Activated T-cell treated with anti-CD3 and anti-CD28 coated beads, Interleukin-2, amount 50 U/mL, for 72 hours (primary cell): ENCODE measurements at regions not wholly inside any gene's neighbourhood (a gene's known extent, or its start where the extent isn't known, plus 50 kb on each side); places are given as distances from the start of the nearest gene placed in this dataset.
"Not testable (repeated sequence)": the region's sequence is repeated elsewhere in the genome, so short reads cannot be mapped to it uniquely, and the experiment has no call there.

Source experiments
- ATAC-seq, 2 donors: fragments of 150-1000 bp; cut with Tn5 transposase; replicated peaks in 1 of 2; 2 replicates each; pipeline ENCODE4 v1.10.0; 2021; ENCODE audit warnings: moderate library complexity in 2 of 2, mild to moderate bottlenecking in 1 of 2
- DNase-seq, 2 donors: peaks; one replicate each; pipeline ENCODE4 v3.0.0; 2021 to 2022; ENCODE audit warnings: mixed read lengths in 1 of 2
- H3K27ac Mint-ChIP-seq: one replicate; pipeline ENCODE4 v1.8.0; 2022; ENCODE audit warnings: mild to moderate bottlenecking, moderate library complexity, mixed read lengths
- H3K27me3 Mint-ChIP-seq: one replicate; pipeline ENCODE4 v1.8.0; 2022; ENCODE audit warnings: low read depth, mixed read lengths
- H3K36me3 Mint-ChIP-seq, 2 donors: one replicate each; pipeline ENCODE4 v1.8.0; 2022; ENCODE audit warnings: mixed read lengths in 2 of 2, mild to moderate bottlenecking in 1 of 2; ENCODE audit not compliant: insufficient read depth in 2 of 2
- H3K4me1 Mint-ChIP-seq: one replicate; pipeline ENCODE4 v1.8.0; 2022; ENCODE audit warnings: low read depth, mixed read lengths
- H3K4me3 Mint-ChIP-seq, 2 donors: one replicate each; pipeline ENCODE4 v1.8.0; 2022; ENCODE audit warnings: mild to moderate bottlenecking in 2 of 2, mixed read lengths in 2 of 2, moderate library complexity in 2 of 2
- H3K9me3 Mint-ChIP-seq, 2 donors: one replicate each; pipeline ENCODE4 v1.8.0; 2022; ENCODE audit warnings: mixed read lengths in 2 of 2

DNA sequence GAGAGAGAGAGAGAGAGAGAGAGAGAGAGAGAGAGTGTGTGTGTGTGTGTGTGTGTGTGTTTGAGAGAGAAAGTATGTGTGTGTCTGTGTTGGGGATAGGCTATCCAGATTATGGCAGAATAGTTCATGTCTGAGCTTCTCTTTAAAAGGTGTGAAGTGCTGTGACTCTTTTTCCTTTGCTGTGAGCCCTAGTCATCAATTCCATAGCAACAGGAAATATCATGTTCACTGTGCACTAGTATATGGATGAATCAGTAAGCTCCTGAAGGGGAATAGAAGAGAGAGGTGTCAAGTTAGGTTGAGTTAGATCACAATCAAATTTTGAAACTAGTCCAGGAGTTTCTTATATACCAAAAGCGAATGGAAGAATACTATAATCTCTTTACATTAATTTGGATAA, 318.7 kb downstream of the RFPL4B start:
- Mint-ChIP-seq H3K27ac (no peak overlapping the region), H3K4me3 (no peak overlapping the region), H3K9me3 (no peaks in the 10 kb centered on the region), H3K36me3 (no peaks in the 10 kb centered on the region), H3K4me1 (no peaks in the 10 kb centered on the region), H3K27me3 (no peaks in the 10 kb centered on the region)
- ATAC-seq (no peak), DNase-seq (no peak)

DNA sequence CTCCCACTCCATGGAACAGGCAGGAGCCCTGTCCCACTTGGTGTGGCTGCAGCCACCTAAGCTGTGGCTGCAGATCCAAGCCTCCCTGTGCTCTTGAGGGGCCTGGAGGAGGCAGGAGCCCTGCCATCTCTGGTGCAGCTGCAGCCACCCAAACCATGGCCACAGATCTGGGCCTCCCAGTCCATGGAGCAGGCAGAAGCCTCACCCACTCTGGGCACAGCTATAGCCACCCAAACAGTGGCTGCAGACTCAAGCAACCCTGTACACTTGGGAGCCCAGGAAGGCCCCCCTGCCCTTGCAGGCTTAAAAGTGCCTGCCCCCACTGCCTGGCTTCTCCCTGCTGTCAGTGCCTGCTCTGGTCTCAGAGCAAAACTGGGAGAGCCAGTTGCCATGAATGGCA, 320.3 kb downstream of the RFPL4B start:
- Mint-ChIP-seq H3K4me1 (no peaks in the 10 kb centered on the region), H3K27ac (no peak overlapping the region), H3K9me3 (peaks cover 0 to 2% of the 10 kb centered on the region in 2 donors), H3K36me3 (no peaks in the 10 kb centered on the region), H3K27me3 (no peaks in the 10 kb centered on the region), H3K4me3 (no peak overlapping the region)
- ATAC-seq = no peak
- DNase-seq = no peak

- no peaks in the 10 kb centered on the region for H3K27me3 Mint-ChIP-seq
- DNase-seq = no peak
- no peak overlapping the region for H3K27ac Mint-ChIP-seq
- no peak for ATAC-seq
- no peaks in the 10 kb centered on the region for H3K36me3 Mint-ChIP-seq
- H3K4me1 Mint-ChIP-seq = no peaks in the 10 kb centered on the region
- peaks cover 0 to 1% of the 10 kb centered on the region in 2 donors for H3K9me3 Mint-ChIP-seq
- H3K4me3 Mint-ChIP-seq = no peak overlapping the region
These were observed 333.0 kb downstream of the RFPL4B start for GRCh38 chr6:112680091-112680490.

- Mint-ChIP-seq H3K27me3 (no peaks in the 10 kb centered on the region), H3K9me3 (no peaks in the 10 kb centered on the region), H3K36me3 (no peaks in the 10 kb centered on the region), H3K4me3 (no peak overlapping the region), H3K27ac (no peak overlapping the region), H3K4me1 (no peaks in the 10 kb centered on the region)
- no peak for DNase-seq
- ATAC-seq = no peak
These were observed 334.9 kb downstream of the RFPL4B start for GRCh38 chr6:112682071-112682470.

- ATAC-seq (no peak), DNase-seq (no peak)
- Mint-ChIP-seq H3K36me3 (no peaks in the 10 kb centered on the region), H3K27me3 (no peaks in the 10 kb centered on the region), H3K9me3 (no peaks in the 10 kb centered on the region), H3K4me1 (no peaks in the 10 kb centered on the region), H3K4me3 (no peak overlapping the region), H3K27ac (no peak overlapping the region)
These were observed 336.0 kb downstream of the RFPL4B start for GRCh38 chr6:112683106-112683505.

DNA sequence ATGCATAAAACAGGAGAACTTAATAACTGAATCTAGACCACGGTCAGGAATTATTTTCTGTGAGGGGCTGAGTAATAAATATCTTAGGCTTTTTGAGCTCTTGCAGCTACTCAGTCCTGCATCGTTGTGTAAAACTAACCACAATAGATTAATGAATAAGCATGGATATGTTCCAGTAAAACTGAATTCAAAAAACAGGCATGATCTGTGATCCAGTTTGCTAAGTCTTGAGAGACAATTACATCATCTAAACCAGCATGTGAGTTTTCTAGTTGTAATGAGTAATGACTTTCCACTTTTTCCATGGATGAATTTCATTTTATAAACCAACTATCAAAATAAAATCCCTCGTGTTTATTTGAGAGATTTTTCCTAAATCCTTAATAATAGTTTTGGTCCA, 336.8 kb downstream of the RFPL4B start:
- Mint-ChIP-seq H3K4me1 (no peaks in the 10 kb centered on the region), H3K36me3 (no peaks in the 10 kb centered on the region), H3K4me3 (no peak overlapping the region), H3K27me3 (no peaks in the 10 kb centered on the region), H3K9me3 (no peaks in the 10 kb centered on the region), H3K27ac (no peak overlapping the region)
- no peak for DNase-seq
- ATAC-seq = no peak

- H3K9me3 Mint-ChIP-seq, H3K4me1 Mint-ChIP-seq, DNase-seq, H3K27me3 Mint-ChIP-seq, H3K36me3 Mint-ChIP-seq, H3K4me3 Mint-ChIP-seq, H3K27ac Mint-ChIP-seq, ATAC-seq: not testable (repeated sequence)
These were observed 338.5 kb downstream of the RFPL4B start for GRCh38 chr6:112685521-112686220.

- not testable (repeated sequence) for DNase-seq, ATAC-seq, H3K4me3 Mint-ChIP-seq, H3K36me3 Mint-ChIP-seq, H3K27ac Mint-ChIP-seq, H3K9me3 Mint-ChIP-seq, H3K27me3 Mint-ChIP-seq, H3K4me1 Mint-ChIP-seq
These were observed 341.5 kb downstream of the RFPL4B start for GRCh38 chr6:112688487-112689165.

- DNase-seq, H3K9me3 Mint-ChIP-seq, H3K27ac Mint-ChIP-seq, ATAC-seq, H3K4me1 Mint-ChIP-seq, H3K27me3 Mint-ChIP-seq, H3K36me3 Mint-ChIP-seq, H3K4me3 Mint-ChIP-seq: not testable (repeated sequence)
These were observed 342.2 kb downstream of the RFPL4B start for GRCh38 chr6:112689183-112689858.

DNA sequence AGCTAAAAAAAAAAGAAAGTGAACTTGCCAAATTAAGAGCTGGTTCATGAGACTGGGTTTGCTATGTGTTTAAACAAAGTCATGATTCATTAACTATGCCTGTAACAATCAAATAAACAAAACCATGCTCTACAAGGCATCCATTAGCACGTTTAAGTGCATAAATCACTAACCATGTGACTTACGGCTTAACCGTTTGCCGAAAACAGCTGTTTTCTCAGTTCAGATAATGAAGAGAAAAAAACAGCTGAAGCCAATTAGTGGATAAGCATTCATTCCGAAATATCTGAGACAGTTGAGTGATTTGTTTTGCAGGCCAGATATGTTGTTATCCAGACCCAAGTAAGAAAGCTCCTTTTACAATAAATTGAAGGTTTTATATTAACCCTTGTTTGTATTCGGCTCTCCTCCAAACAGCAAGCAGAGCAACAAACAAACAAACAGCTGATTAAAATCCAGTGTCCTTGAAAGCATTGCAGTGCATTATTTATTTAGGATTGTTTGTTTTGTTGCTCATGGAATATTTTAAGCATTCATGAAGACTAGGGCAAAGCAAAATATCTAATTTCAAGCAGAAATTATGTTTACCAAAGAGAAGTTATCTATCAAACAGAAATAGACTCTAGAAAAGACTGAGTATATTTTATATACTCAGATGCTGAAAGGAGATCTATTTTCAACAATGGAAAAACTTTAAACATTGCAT, 343.5 kb downstream of the RFPL4B start:
- H3K27me3 Mint-ChIP-seq = no peaks in the 10 kb centered on the region
- no peaks in the 10 kb centered on the region for H3K9me3 Mint-ChIP-seq
- H3K36me3 Mint-ChIP-seq = no peaks in the 10 kb centered on the region
- no peak for DNase-seq
- H3K4me1 Mint-ChIP-seq = no peaks in the 10 kb centered on the region
- no peak overlapping the region for H3K27ac Mint-ChIP-seq
- H3K4me3 Mint-ChIP-seq = no peak overlapping the region
- ATAC-seq = no peak

DNA sequence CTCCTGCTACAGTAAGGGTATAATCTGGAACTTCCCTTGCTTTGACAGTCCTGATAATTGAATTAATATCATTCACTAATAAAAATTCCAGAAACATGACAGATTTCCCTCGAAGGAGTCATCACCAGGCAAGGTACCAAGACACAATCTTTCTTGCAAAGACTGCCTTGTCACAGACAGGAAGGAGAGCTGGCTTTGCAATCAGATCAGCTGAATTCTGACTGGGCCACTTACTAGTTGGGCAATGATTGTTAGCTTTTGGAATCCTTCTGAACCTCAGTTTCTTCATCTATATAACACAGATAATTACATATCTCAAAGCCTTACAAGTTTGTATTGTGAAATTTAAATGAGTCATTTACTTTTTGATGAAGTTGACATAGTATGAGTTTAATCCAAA, 344.2 kb downstream of the RFPL4B start:
- Mint-ChIP-seq H3K27me3 (no peaks in the 10 kb centered on the region), H3K36me3 (no peaks in the 10 kb centered on the region), H3K9me3 (peaks cover 0 to 1% of the 10 kb centered on the region in 2 donors), H3K4me3 (no peak overlapping the region), H3K27ac (no peak overlapping the region), H3K4me1 (no peaks in the 10 kb centered on the region)
- no peak for ATAC-seq
- no peak for DNase-seq

DNA sequence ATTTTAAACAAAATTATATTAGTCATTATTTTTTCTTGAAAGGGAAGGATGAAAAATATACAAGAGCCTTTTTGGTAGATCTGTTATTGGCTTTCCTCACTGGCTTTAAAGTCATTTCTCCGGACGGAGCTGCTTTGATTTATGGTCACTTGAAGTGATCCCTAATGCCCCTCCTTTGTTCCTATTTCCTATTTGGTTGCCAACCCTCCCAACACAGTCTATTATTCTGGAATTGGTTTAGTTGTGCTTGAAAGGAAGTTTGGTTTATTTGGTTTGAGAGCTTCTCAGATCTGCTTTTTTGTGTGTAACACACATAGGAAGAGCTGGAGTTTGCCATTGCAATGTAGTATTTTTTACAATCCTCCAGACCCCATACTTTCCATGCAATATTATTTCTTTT, 347.9 kb downstream of the RFPL4B start:
- DNase-seq (no peak), ATAC-seq (no peak)
- Mint-ChIP-seq H3K27me3 (no peaks in the 10 kb centered on the region), H3K36me3 (no peaks in the 10 kb centered on the region), H3K27ac (no peak overlapping the region), H3K4me3 (no peak overlapping the region), H3K4me1 (no peaks in the 10 kb centered on the region), H3K9me3 (peaks cover 0 to 2% of the 10 kb centered on the region in 2 donors)

- no peak overlapping the region for H3K27ac Mint-ChIP-seq
- no peak overlapping the region for H3K4me3 Mint-ChIP-seq
- H3K9me3 Mint-ChIP-seq = peaks cover 2 to 8% of the 10 kb centered on the region in 2 donors
- DNase-seq (no peak), ATAC-seq (no peak)
- H3K27me3 Mint-ChIP-seq = no peaks in the 10 kb centered on the region
- no peaks in the 10 kb centered on the region for H3K36me3 Mint-ChIP-seq
- no peaks in the 10 kb centered on the region for H3K4me1 Mint-ChIP-seq
These were observed 350.1 kb downstream of the RFPL4B start for GRCh38 chr6:112697265-112697664.
